H9 (cell line): ENCODE measurements at regions not wholly inside any gene's neighbourhood (a gene's known extent, or its start where the extent isn't known, plus 50 kb on each side); places are given as distances from the start of the nearest gene placed in this dataset.

Experiments used
- DNase-seq: peaks from one replicate; pipeline ENCODE4 v3.0.0-alpha.2; 2017
- H2AFZ ChIP-seq: one replicate; pipeline ENCODE4 v1.6.1; 2013; ENCODE audit warnings: mild to moderate bottlenecking, low read length, control low read depth, moderate library complexity
- H2AK5ac ChIP-seq: 2 replicates; pipeline ENCODE4 v1.6.1; 2013; ENCODE audit warnings: low read length, control low read depth, mixed read lengths; ENCODE audit not compliant: insufficient read length
- H2BK120ac ChIP-seq: one replicate; pipeline ENCODE4 v1.6.1; 2013; ENCODE audit warnings: low read depth, mild to moderate bottlenecking, low read length, control low read depth, inconsistent platforms; ENCODE audit not compliant: poor library complexity, severe bottlenecking
- H2BK12ac ChIP-seq: 2 replicates; pipeline ENCODE4 v1.6.1; 2013; ENCODE audit warnings: low read length, control low read depth, mixed read lengths, low read depth; ENCODE audit not compliant: insufficient read length
- H2BK15ac ChIP-seq: 2 replicates; pipeline ENCODE4 v1.6.1; 2013; ENCODE audit warnings: low read depth, low read length, control low read depth
- H2BK20ac ChIP-seq: one replicate; pipeline ENCODE4 v1.6.1; 2013; ENCODE audit warnings: low read depth, mild to moderate bottlenecking, low read length, control low read depth, inconsistent platforms; ENCODE audit not compliant: poor library complexity, severe bottlenecking
- H2BK5ac ChIP-seq: 2 replicates; pipeline ENCODE4 v1.6.1; 2013; ENCODE audit warnings: low read length, control low read depth, mixed read lengths; ENCODE audit not compliant: insufficient read length
- H3K14ac ChIP-seq: 2 replicates; pipeline ENCODE4 v1.6.1; 2013; ENCODE audit warnings: low read length, control low read depth; ENCODE audit not compliant: insufficient read depth
- H3K18ac ChIP-seq: 2 replicates; pipeline ENCODE4 v1.6.1; 2013; ENCODE audit warnings: low read depth, mild to moderate bottlenecking, mixed read lengths, low read length, control low read depth; ENCODE audit not compliant: insufficient read length
- H3K23ac ChIP-seq: 2 replicates; pipeline ENCODE4 v1.6.1; 2013; ENCODE audit warnings: low read length, control low read depth, mixed read lengths, low read depth; ENCODE audit not compliant: insufficient read length
- H3K23me2 ChIP-seq: 2 replicates; pipeline ENCODE4 v1.6.1; 2013; ENCODE audit warnings: low read depth, mild to moderate bottlenecking, mixed read lengths, low read length, control low read depth; ENCODE audit not compliant: insufficient read length, poor library complexity, severe bottlenecking
- H3K27ac ChIP-seq: 2 replicates; pipeline ENCODE4 v1.5.1; 2013; ENCODE audit warnings: low read length, control low read depth, mixed read lengths, low read depth; ENCODE audit not compliant: insufficient read length
- H3K27me3 ChIP-seq: 2 replicates; pipeline ENCODE4 v1.6.1; 2013; ENCODE audit warnings: low read length, control low read depth, inconsistent platforms; ENCODE audit not compliant: insufficient read depth
- H3K4ac ChIP-seq: 2 replicates; pipeline ENCODE4 v1.6.1; 2013; ENCODE audit warnings: low read depth, mild to moderate bottlenecking, control low read depth, inconsistent platforms, low read length, moderate library complexity
- H3K4me1 ChIP-seq: 2 replicates; pipeline ENCODE4 v1.6.1; 2013; ENCODE audit warnings: low read length, control low read depth, inconsistent platforms; ENCODE audit not compliant: insufficient read depth
- H3K4me2 ChIP-seq: 2 replicates; pipeline ENCODE4 v1.6.1; 2013; ENCODE audit warnings: low read length, control low read depth, mixed read lengths; ENCODE audit not compliant: insufficient read length, insufficient read depth
- H3K56ac ChIP-seq: 2 replicates; pipeline ENCODE4 v1.6.1; 2013; ENCODE audit warnings: low read depth, mild to moderate bottlenecking, mixed read lengths, low read length, control low read depth; ENCODE audit not compliant: insufficient read length
- H3K79me1 ChIP-seq: 2 replicates; pipeline ENCODE4 v1.6.1; 2013; ENCODE audit warnings: low read depth, mild to moderate bottlenecking, moderate library complexity, low read length, control low read depth, inconsistent platforms; ENCODE audit not compliant: insufficient read depth, poor library complexity, severe bottlenecking
- H3K79me2 ChIP-seq: 2 replicates; pipeline ENCODE4 v1.6.1; 2013; ENCODE audit warnings: low read length, control low read depth, inconsistent platforms; ENCODE audit not compliant: insufficient read depth
- H3K9ac ChIP-seq: 2 replicates; pipeline ENCODE4 v1.6.1; 2013; ENCODE audit warnings: low read length, control low read depth, mixed read lengths; ENCODE audit not compliant: insufficient read length; ENCODE audit errors: extremely low read depth
- H3K9me3 ChIP-seq: one replicate; pipeline ENCODE4 v1.6.1; 2013; ENCODE audit warnings: low read depth, low read length, inconsistent platforms; ENCODE audit not compliant: control insufficient read depth
- H3T11ph ChIP-seq: one replicate; pipeline ENCODE4 v1.6.1; 2013; ENCODE audit warnings: mild to moderate bottlenecking, low read length, control low read depth, inconsistent platforms
- H4K20me1 ChIP-seq: one replicate; pipeline ENCODE4 v1.6.1; 2013; ENCODE audit not compliant: control insufficient read depth, insufficient read length, insufficient read depth
- H4K5ac ChIP-seq: 2 replicates; pipeline ENCODE4 v1.6.1; 2013; ENCODE audit warnings: low read depth, mild to moderate bottlenecking, mixed read lengths, low read length, control low read depth; ENCODE audit not compliant: insufficient read length
- H4K8ac ChIP-seq: replicated peaks from 2 replicates; pipeline ENCODE4 v1.6.1; 2013; ENCODE audit warnings: low read length, control low read depth, mixed read lengths, low read depth; ENCODE audit not compliant: insufficient read length
- H4K91ac ChIP-seq: 2 replicates; pipeline ENCODE4 v1.6.1; 2013; ENCODE audit warnings: low read depth, mild to moderate bottlenecking, moderate library complexity, mixed read lengths, low read length, control low read depth; ENCODE audit not compliant: insufficient read length
- H3K27ac Mint-ChIP-seq, 3 experiments: 2 replicates in 2 of 3; 3 replicates in 1 of 3; pipeline ENCODE4 v1.8.0; 2020 to 2021; ENCODE audit warnings: mixed read lengths in 3 of 3, mild to moderate bottlenecking in 1 of 3, moderate library complexity in 1 of 3
- H3K27me3 Mint-ChIP-seq: 2 replicates; pipeline ENCODE4 v1.8.0; 2021; ENCODE audit warnings: low read depth, mild to moderate bottlenecking, moderate library complexity, mixed read lengths
- H3K36me3 Mint-ChIP-seq, 3 experiments: 2 replicates in 2 of 3; 3 replicates in 1 of 3; pipeline ENCODE4 v1.8.0; 2020 to 2021; ENCODE audit warnings: low read depth in 3 of 3, mixed read lengths in 3 of 3; ENCODE audit not compliant: insufficient read depth in 1 of 3
- H3K4me1 Mint-ChIP-seq, 2 experiments: 2 replicates each; pipeline ENCODE4 v1.8.0; 2020; ENCODE audit warnings: mixed read lengths in 2 of 2
- H3K4me3 Mint-ChIP-seq, 2 experiments: 2 replicates in 1 of 2; 3 replicates in 1 of 2; pipeline ENCODE4 v1.8.0; 2020 to 2021; ENCODE audit warnings: mild to moderate bottlenecking in 2 of 2, mixed read lengths in 2 of 2, moderate library complexity in 1 of 2
- H3K9me3 Mint-ChIP-seq, 2 experiments: 2 replicates in 1 of 2; 3 replicates in 1 of 2; pipeline ENCODE4 v1.8.0; 2020; ENCODE audit warnings: mild to moderate bottlenecking in 2 of 2, mixed read lengths in 2 of 2, moderate library complexity in 1 of 2
- WGBS: extraction: QIAGEN DNeasy Blood & Tissue Kit; methylation state at CpG from one replicate; pipeline ENCODE4 v1.1.7; 2013; ENCODE audit warnings: missing lambda C conversion rate, low lambda C conversion rate, mixed read lengths; ENCODE audit not compliant: insufficient read length; ENCODE audit errors: extremely low coverage; 5-methylcytosine and 5-hydroxymethylcytosine counted together
- TF ChIP-seq, protein P1 (sequence below): fragments of 200-600 bp; sonication (generic); conservative IDR thresholded peaks from 3 replicates; pipeline ENCODE4 v1.8.0; 2021; ENCODE audit warnings: antibody characterized with exemption, mild to moderate bottlenecking

DNA sequence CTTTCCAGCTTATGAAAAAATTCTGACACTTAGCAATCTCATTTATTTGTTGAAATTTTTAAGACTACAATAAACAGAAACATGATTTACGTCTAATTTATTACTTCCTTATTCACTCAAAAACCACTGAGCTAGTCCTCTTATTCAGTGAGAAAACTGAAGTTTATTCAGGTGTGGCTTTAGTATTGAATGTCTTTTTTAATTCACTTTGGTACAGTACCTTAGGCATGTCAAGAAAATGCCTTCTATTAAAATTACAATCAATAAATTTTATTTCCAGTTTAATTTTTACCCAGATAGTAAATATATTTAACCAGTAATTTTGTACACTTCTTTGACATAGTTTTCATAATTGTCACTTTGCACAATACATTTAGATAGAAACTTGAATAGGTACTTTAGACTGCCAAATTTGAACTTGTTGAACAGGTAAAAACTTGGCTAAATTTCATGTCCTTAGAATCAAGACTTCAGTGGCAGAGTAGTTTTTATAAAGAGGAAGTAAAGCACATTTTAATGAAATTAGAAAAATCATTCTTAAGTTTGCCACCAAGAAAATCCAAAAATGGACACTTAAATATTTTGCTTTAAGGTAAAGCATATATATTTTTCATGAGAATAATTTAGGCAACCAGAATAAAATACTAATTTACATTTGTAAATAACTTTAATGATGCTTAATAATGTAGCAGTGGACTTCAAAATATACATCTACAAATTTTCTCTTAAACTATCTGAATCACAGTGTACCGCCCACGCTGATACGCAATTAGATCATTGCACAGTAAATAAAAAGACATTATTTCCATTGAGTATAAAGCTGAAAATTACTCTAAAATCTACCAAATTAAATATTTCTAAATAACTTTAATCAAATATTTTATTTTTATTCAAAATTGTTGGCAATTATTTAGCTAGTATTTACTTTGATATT lies 159.1 kb downstream of the RASSF9 start:
- no peak for DNase-seq

More for the DNA sequence above, 159.1 kb downstream of the RASSF9 start:
- TF ChIP-seq, protein P1, sequence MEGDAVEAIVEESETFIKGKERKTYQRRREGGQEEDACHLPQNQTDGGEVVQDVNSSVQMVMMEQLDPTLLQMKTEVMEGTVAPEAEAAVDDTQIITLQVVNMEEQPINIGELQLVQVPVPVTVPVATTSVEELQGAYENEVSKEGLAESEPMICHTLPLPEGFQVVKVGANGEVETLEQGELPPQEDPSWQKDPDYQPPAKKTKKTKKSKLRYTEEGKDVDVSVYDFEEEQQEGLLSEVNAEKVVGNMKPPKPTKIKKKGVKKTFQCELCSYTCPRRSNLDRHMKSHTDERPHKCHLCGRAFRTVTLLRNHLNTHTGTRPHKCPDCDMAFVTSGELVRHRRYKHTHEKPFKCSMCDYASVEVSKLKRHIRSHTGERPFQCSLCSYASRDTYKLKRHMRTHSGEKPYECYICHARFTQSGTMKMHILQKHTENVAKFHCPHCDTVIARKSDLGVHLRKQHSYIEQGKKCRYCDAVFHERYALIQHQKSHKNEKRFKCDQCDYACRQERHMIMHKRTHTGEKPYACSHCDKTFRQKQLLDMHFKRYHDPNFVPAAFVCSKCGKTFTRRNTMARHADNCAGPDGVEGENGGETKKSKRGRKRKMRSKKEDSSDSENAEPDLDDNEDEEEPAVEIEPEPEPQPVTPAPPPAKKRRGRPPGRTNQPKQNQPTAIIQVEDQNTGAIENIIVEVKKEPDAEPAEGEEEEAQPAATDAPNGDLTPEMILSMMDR, result no peak
- no peak overlapping the region for H4K8ac ChIP-seq
- H2BK15ac ChIP-seq, result no peak overlapping the region
- H3K4me2 ChIP-seq, result no peak overlapping the region
- no peaks in the 10 kb centered on the region for H3K9me3 ChIP-seq
- H3K4me3 Mint-ChIP-seq, result no peak overlapping the region
- H3K79me2 ChIP-seq, result no peaks in the 10 kb centered on the region
- H2BK5ac ChIP-seq, result no peak overlapping the region
- H2AK5ac ChIP-seq, result no peak overlapping the region
- no peak overlapping the region for H2BK20ac ChIP-seq
- no peak overlapping the region for H3K23ac ChIP-seq
- H3K27ac Mint-ChIP-seq, result no peak overlapping the region
- no peak overlapping the region for H3K9ac ChIP-seq
- peaks cover 4 to 12% (median 7%) of the 10 kb centered on the region in 3 experiments for H3K36me3 Mint-ChIP-seq
- H2BK120ac ChIP-seq, result no peak overlapping the region
- no peak overlapping the region for H4K5ac ChIP-seq
- H3K79me1 ChIP-seq, result no peaks in the 10 kb centered on the region
- peaks cover 0 to 5% of the 10 kb centered on the region in 2 experiments; a peak in 1 of 4 replicates for H3K4me1 Mint-ChIP-seq
- H3K23me2 ChIP-seq, result no peaks in the 10 kb centered on the region
- no peak overlapping the region for H3K27ac ChIP-seq
- no peaks in the 10 kb centered on the region for H3K4me1 ChIP-seq
- no peak overlapping the region for H3K18ac ChIP-seq
- H3K56ac ChIP-seq, result no peak overlapping the region
- WGBS, result no CpG with 5 or more reads among the region's 4 CpGs
- no peak overlapping the region for H3T11ph ChIP-seq
- H3K4ac ChIP-seq, result no peak overlapping the region
- H3K9me3 Mint-ChIP-seq, result peaks cover 10 to 13% of the 10 kb centered on the region in 2 experiments; a peak in 3 of 5 replicates
- no peak overlapping the region for H3K14ac ChIP-seq
- H3K27me3 Mint-ChIP-seq, result no peaks in the 10 kb centered on the region
- H4K20me1 ChIP-seq, result no peaks in the 10 kb centered on the region
- no peaks in the 10 kb centered on the region for H3K27me3 ChIP-seq
- no peak overlapping the region for H2BK12ac ChIP-seq
- H4K91ac ChIP-seq, result no peak overlapping the region
- H2AFZ ChIP-seq, result no peak overlapping the region
